ENCODE measurements at regions not wholly inside any gene's neighbourhood (a gene's known extent, or its start where the extent isn't known, plus 50 kb on each side); places are given as distances from the start of the nearest gene placed in this dataset.

GRCh38 chr12:98042668-98043067 lies 472.7 kb upstream of the TMPO start:
- TF ChIP-seq CTCF (IDR thresholded peaks at IDR 0.05; ENCODE audit: control insufficient read depth, insufficient read depth, low read depth, low read length, missing control alignments), result no peak
- no peak overlapping the region for H3K4me3 ChIP-seq (ENCODE audit: control insufficient read depth, low read depth, low read length)
- no peak for DNase-seq (ENCODE audit: low read depth)

- H3K4me3 ChIP-seq (ENCODE audit: control insufficient read depth, low read depth, low read length), result no peak overlapping the region
- no peak for DNase-seq (ENCODE audit: low read depth)
- TF ChIP-seq CTCF (IDR thresholded peaks at IDR 0.05; ENCODE audit: control insufficient read depth, insufficient read depth, low read depth, low read length, missing control alignments), result no peak
Observed at GRCh38 chr12:98045395-98045794, 470.0 kb upstream of the TMPO start.

GRCh38 chr12:98048326-98048725 lies 467.1 kb upstream of the TMPO start:
- DNase-seq (ENCODE audit: low read depth), result no peak
- no peak overlapping the region for H3K4me3 ChIP-seq (ENCODE audit: control insufficient read depth, low read depth, low read length)
- no peak for TF ChIP-seq CTCF (IDR thresholded peaks at IDR 0.05; ENCODE audit: control insufficient read depth, insufficient read depth, low read depth, low read length, missing control alignments)

GRCh38 chr12:98053202-98053601 lies 462.2 kb upstream of the TMPO start:
- TF ChIP-seq CTCF (IDR thresholded peaks at IDR 0.05; ENCODE audit: control insufficient read depth, insufficient read depth, low read depth, low read length, missing control alignments), result no peak

GRCh38 chr12:98057701-98058100 lies 457.7 kb upstream of the TMPO start:
- no peak overlapping the region for H3K4me3 ChIP-seq (ENCODE audit: control insufficient read depth, low read depth, low read length)
- no peak for TF ChIP-seq CTCF (IDR thresholded peaks at IDR 0.05; ENCODE audit: control insufficient read depth, insufficient read depth, low read depth, low read length, missing control alignments)
- DNase-seq (ENCODE audit: low read depth), result no peak

More at GRCh38 chr12:98053202-98053601, 462.2 kb upstream of the TMPO start:
- no peak overlapping the region for H3K4me3 ChIP-seq (ENCODE audit: control insufficient read depth, low read depth, low read length)
- no peak for DNase-seq (ENCODE audit: low read depth)

- no peak for DNase-seq (ENCODE audit: low read depth)
- no peak overlapping the region for H3K4me3 ChIP-seq (ENCODE audit: control insufficient read depth, low read depth, low read length)
- TF ChIP-seq CTCF (IDR thresholded peaks at IDR 0.05; ENCODE audit: control insufficient read depth, insufficient read depth, low read depth, low read length, missing control alignments), result no peak
Observed at GRCh38 chr12:98058213-98058612, 457.2 kb upstream of the TMPO start.

- TF ChIP-seq CTCF (IDR thresholded peaks at IDR 0.05; ENCODE audit: control insufficient read depth, insufficient read depth, low read depth, low read length, missing control alignments), result no peak
- no peak for DNase-seq (ENCODE audit: low read depth)
- H3K4me3 ChIP-seq (ENCODE audit: control insufficient read depth, low read depth, low read length), result no peak overlapping the region
Observed at GRCh38 chr12:98058838-98059237, 456.6 kb upstream of the TMPO start.
